Transverse colon (tissue), 3 donors: ENCODE measurements at regions not wholly inside any gene's neighbourhood (a gene's known extent, or its start where the extent isn't known, plus 50 kb on each side); places are given as distances from the start of the nearest gene placed in this dataset.

Experiments
- CTCF ChIP-seq, 5 experiments: fragments of 200-600 bp in 3 of 5; fragments of 450-650 bp in 2 of 5; sonication (generic) in 3 of 5; IDR thresholded peaks; 1 replicate in 2 of 5; 2 replicates in 3 of 5; pipeline ENCODE4 v1.5.1; 2016 to 2017; ENCODE audit warnings: antibody characterized with exemption in 5 of 5, inconsistent platforms in 3 of 5, mild to moderate bottlenecking in 2 of 5, moderate library complexity in 1 of 5
- EP300 ChIP-seq: sonication (generic); formaldehyde crosslinking; IDR thresholded peaks from one replicate; pipeline ENCODE4 v1.6.1; 2017; ENCODE audit warnings: antibody characterized with exemption, low read depth
- POLR2A ChIP-seq: fragments of 450-650 bp; IDR thresholded peaks from one replicate; pipeline ENCODE4 v1.6.1; 2016; ENCODE audit warnings: antibody characterized with exemption, mild to moderate bottlenecking, moderate library complexity

- no peak for TF ChIP-seq POLR2A
- no peak for TF ChIP-seq EP300
- no peak for TF ChIP-seq CTCF (IDR thresholded peaks at IDR 0.05)
Measured at GRCh38 chr7:18370633-18371032, 124.9 kb upstream of the HDAC9 start.
